ENCODE measurements at regions not wholly inside any gene's neighbourhood (a gene's known extent, or its start where the extent isn't known, plus 50 kb on each side); places are given as distances from the start of the nearest gene placed in this dataset.

DNA sequence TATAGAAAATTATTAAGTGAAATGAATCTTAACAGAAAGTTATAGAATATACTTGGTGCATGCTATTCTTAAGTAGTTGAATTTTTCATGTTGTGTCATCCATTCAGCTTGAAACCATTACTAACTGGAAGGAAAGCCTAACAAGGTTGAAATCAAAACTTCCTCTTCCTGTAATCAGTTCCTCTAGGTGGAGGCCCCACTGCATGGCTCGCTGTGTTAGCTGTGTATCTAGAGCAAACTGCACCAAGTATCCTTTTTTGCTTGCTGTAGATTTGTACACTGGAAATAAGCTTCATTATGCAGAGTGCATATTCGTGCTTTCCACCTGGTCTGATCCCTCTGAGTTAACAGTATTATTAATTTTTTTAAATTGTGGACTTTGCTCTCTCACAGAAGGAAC, 1146.1 kb downstream of the EFNB2 start:
- H3K27me3 Mint-ChIP-seq (ENCODE audit: low read depth) = no peaks in the 10 kb centered on the region
- no peaks in the 10 kb centered on the region for H3K36me3 Mint-ChIP-seq (ENCODE audit: low read depth)
- H3K4me1 Mint-ChIP-seq = no peaks in the 10 kb centered on the region
- H3K27ac Mint-ChIP-seq = no peak overlapping the region
- TF ChIP-seq CTCF (IDR thresholded peaks at IDR 0.05; ENCODE audit: unreplicated experiment in 3 of 3) = no peak
- H3K4me3 Mint-ChIP-seq = no peak overlapping the region
- H3K9me3 Mint-ChIP-seq = no peaks in the 10 kb centered on the region

DNA sequence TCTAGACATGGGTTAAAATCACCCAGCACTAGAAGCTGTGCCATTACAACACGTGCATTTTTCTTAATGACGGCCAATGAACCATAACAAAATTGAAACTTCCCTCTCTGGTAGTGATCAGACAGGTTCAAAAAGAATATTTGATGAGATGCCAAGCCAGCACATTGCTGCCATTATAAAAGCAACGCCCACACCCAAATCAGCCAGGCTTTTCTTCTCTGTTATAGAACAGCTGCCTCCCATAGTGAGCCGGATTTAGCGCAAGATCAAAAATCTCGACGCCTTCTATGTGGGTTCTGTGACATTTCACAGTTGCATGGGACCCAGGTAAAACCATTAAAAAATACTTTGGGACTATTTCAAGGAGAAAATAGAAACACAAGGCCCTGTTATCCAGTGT, 1158.0 kb downstream of the EFNB2 start:
- H3K36me3 Mint-ChIP-seq (ENCODE audit: low read depth) = no peaks in the 10 kb centered on the region
- H3K27ac Mint-ChIP-seq = no peak overlapping the region
- no peak for TF ChIP-seq CTCF (IDR thresholded peaks at IDR 0.05; ENCODE audit: unreplicated experiment in 3 of 3)

GRCh38 chr13:105370011-105370650, 1165.3 kb downstream of the EFNB2 start:
- H3K27me3 Mint-ChIP-seq (ENCODE audit: low read depth) = no peaks in the 10 kb centered on the region
- peaks cover 17% of the 10 kb centered on the region for H3K9me3 Mint-ChIP-seq
- H3K4me1 Mint-ChIP-seq = peaks cover 5% of the 10 kb centered on the region
- TF ChIP-seq CTCF (IDR thresholded peaks at IDR 0.05; ENCODE audit: unreplicated experiment in 3 of 3) = no peak
- H3K36me3 Mint-ChIP-seq (ENCODE audit: low read depth) = no peaks in the 10 kb centered on the region
- H3K4me3 Mint-ChIP-seq = no peak overlapping the region
- peak overlapping the region in 1 of 3 experiments; percentile 27 for H3K27ac Mint-ChIP-seq

More for the DNA sequence above, 1158.0 kb downstream of the EFNB2 start:
- no peak overlapping the region for H3K4me3 Mint-ChIP-seq
- H3K4me1 Mint-ChIP-seq = peaks cover 5% of the 10 kb centered on the region
- H3K27me3 Mint-ChIP-seq (ENCODE audit: low read depth) = no peaks in the 10 kb centered on the region
- peaks cover 9% of the 10 kb centered on the region for H3K9me3 Mint-ChIP-seq

DNA sequence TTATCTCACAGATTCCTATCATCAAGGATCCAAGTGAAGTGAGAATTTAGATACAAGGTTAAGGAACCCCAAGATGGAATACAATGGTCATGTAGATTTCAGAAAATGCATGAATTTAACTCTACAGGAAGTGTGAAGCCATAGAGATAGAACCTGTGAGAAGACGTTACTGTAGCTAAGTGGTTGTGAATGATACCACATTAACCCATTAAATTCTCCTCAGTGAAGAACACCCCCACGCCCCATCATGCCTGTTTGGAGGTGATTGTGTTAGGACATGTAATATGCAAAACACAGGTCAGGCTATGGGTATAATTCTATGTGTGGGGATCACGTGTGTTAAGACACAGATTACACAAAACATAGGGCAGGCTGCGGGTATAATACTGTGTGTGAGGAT, 1166.7 kb downstream of the EFNB2 start:
- TF ChIP-seq CTCF (IDR thresholded peaks at IDR 0.05; ENCODE audit: unreplicated experiment in 3 of 3) = no peak
- Mint-ChIP-seq H3K9me3 (peaks cover 17% of the 10 kb centered on the region), H3K36me3 (ENCODE audit: low read depth) (no peaks in the 10 kb centered on the region), H3K27me3 (ENCODE audit: low read depth) (no peaks in the 10 kb centered on the region), H3K4me3 (no peak overlapping the region), H3K27ac (no peak overlapping the region), H3K4me1 (peaks cover 11% of the 10 kb centered on the region)

- no peaks in the 10 kb centered on the region for H3K36me3 Mint-ChIP-seq (ENCODE audit: low read depth)
- no peak overlapping the region for H3K4me3 Mint-ChIP-seq
- no peak overlapping the region for H3K27ac Mint-ChIP-seq
- H3K9me3 Mint-ChIP-seq = peaks cover under 1% of the 10 kb centered on the region
- H3K27me3 Mint-ChIP-seq (ENCODE audit: low read depth) = no peaks in the 10 kb centered on the region
- TF ChIP-seq CTCF (IDR thresholded peaks at IDR 0.05; ENCODE audit: unreplicated experiment in 3 of 3) = no peak
- H3K4me1 Mint-ChIP-seq = peaks cover 20% of the 10 kb centered on the region
These were observed 1169.6 kb downstream of the EFNB2 start for GRCh38 chr13:105365831-105366230.

GRCh38 chr13:105365021-105365550, 1170.4 kb downstream of the EFNB2 start:
- Mint-ChIP-seq H3K9me3 (no peaks in the 10 kb centered on the region), H3K27ac (no peak overlapping the region), H3K27me3 (ENCODE audit: low read depth) (no peaks in the 10 kb centered on the region), H3K4me3 (no peak overlapping the region), H3K4me1 (peaks cover 17% of the 10 kb centered on the region), H3K36me3 (ENCODE audit: low read depth) (no peaks in the 10 kb centered on the region)
- no peak for TF ChIP-seq CTCF (IDR thresholded peaks at IDR 0.05; ENCODE audit: unreplicated experiment in 3 of 3)
